ENCODE measurements at regions not wholly inside any gene's neighbourhood (a gene's known extent, or its start where the extent isn't known, plus 50 kb on each side); places are given as distances from the start of the nearest gene placed in this dataset.

DNA sequence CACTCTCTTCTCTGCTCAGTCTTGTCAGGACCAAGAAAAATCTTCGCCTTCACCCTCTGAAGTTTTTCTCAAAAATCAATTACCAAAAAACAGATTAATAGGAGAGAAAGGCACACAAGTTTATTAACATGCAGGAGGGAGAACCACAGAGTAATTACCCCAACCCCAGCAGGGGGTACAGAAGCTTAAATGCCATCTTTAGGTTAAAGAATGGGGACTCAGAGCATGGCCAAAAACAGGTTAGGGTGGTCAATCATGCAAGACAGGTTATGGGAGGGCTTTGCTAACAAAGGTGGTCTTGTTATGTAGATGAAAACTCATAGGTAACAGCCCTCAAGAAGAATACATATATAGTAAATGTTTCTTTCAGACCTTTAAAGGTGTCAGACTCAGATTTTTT, 100.5 kb upstream of the BTN3A2 start:
- TF ChIP-seq, protein P1, sequence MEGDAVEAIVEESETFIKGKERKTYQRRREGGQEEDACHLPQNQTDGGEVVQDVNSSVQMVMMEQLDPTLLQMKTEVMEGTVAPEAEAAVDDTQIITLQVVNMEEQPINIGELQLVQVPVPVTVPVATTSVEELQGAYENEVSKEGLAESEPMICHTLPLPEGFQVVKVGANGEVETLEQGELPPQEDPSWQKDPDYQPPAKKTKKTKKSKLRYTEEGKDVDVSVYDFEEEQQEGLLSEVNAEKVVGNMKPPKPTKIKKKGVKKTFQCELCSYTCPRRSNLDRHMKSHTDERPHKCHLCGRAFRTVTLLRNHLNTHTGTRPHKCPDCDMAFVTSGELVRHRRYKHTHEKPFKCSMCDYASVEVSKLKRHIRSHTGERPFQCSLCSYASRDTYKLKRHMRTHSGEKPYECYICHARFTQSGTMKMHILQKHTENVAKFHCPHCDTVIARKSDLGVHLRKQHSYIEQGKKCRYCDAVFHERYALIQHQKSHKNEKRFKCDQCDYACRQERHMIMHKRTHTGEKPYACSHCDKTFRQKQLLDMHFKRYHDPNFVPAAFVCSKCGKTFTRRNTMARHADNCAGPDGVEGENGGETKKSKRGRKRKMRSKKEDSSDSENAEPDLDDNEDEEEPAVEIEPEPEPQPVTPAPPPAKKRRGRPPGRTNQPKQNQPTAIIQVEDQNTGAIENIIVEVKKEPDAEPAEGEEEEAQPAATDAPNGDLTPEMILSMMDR (IDR thresholded peaks at IDR 0.05; ENCODE audit: borderline replicate concordance, extremely low read depth, low read length, poor library complexity, severe bottlenecking): no peak
- TF ChIP-seq EZH2 (IDR thresholded peaks at IDR 0.05; ENCODE audit: borderline replicate concordance, low read depth, low read length, severe bottlenecking): no peak
- Histone ChIP-seq H3K27me3 (ENCODE audit: insufficient read depth, low read length, poor library complexity) (no peaks in the 10 kb centered on the region), H3K79me2 (ENCODE audit: insufficient read depth, low read length) (peaks cover 3% of the 10 kb centered on the region; the same call in 1 of the 2 replicates), H3K27ac (ENCODE audit: low read length) (no peak overlapping the region), H3K4me3 (ENCODE audit: low read depth in 1 of 2, low read length in 2 of 2) (no peak overlapping the region), H3K4me2 (ENCODE audit: insufficient read depth, low read length) (no peak overlapping the region), H3K9me3 (ENCODE audit: insufficient read depth, low read length, severe bottlenecking) (no peaks in the 10 kb centered on the region), H2AFZ (ENCODE audit: low read depth, low read length) (peak overlapping the region; percentile 25; the same call in 1 of the 2 replicates), H3K9ac (ENCODE audit: low read depth, low read length) (no peak overlapping the region), H3K4me1 (ENCODE audit: insufficient read depth, low read length) (peaks cover 11% of the 10 kb centered on the region), H3K36me3 (ENCODE audit: insufficient read depth, low read length) (no peaks in the 10 kb centered on the region), H4K20me1 (ENCODE audit: insufficient read depth, low read length) (no peaks in the 10 kb centered on the region)
- ATAC-seq (ENCODE audit: insufficient read depth, low read depth) (no peak), DNase-seq (no peak)

DNA sequence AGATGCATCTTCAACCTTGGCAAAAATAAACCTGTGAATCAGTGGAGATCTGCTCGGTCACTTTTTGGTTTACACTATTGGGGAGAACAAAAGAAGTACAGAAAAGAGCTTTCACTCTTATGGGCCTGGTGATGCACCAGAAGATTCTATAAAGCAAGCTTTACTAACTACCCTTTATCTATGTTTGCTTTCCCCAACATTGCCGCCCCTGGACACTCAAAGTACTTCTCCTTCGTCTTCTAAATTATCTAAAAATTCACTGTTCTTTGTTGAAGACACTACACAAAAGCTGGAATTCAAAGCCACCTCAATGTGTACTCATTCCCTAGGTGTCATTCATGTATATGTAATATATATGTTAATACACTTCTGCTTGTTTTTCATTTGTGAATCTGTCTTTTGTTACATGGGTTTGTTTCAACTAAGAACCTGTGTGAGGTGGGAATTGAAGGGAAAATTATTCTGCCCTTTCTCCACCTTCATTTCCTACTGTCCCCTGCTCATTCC, 97.9 kb upstream of the BTN3A2 start:
- Histone ChIP-seq H3K4me1 (ENCODE audit: insufficient read depth, low read length) (peaks cover 19% of the 10 kb centered on the region), H3K9ac (ENCODE audit: low read depth, low read length) (no peak overlapping the region), H3K4me3 (ENCODE audit: low read depth in 1 of 2, low read length in 2 of 2) (no peak overlapping the region), H3K36me3 (ENCODE audit: insufficient read depth, low read length) (peaks cover 4% of the 10 kb centered on the region; the same call in 1 of the 2 replicates), H2AFZ (ENCODE audit: low read depth, low read length) (no peak overlapping the region), H3K9me3 (ENCODE audit: insufficient read depth, low read length, severe bottlenecking) (no peaks in the 10 kb centered on the region), H4K20me1 (ENCODE audit: insufficient read depth, low read length) (peaks cover 4% of the 10 kb centered on the region), H3K79me2 (ENCODE audit: insufficient read depth, low read length) (peaks cover 25% of the 10 kb centered on the region), H3K27ac (ENCODE audit: low read length) (0 out of 2 replicates have a peak overlapping the region, but pooled peaks have one; percentile 7), H3K4me2 (ENCODE audit: insufficient read depth, low read length) (no peak overlapping the region), H3K27me3 (ENCODE audit: insufficient read depth, low read length, poor library complexity) (no peaks in the 10 kb centered on the region)
- ATAC-seq (ENCODE audit: insufficient read depth, low read depth) (no peak), DNase-seq (no peak)
- no peak for TF ChIP-seq EZH2 (IDR thresholded peaks at IDR 0.05; ENCODE audit: borderline replicate concordance, low read depth, low read length, severe bottlenecking)
- TF ChIP-seq, protein P1 (IDR thresholded peaks at IDR 0.05; ENCODE audit: borderline replicate concordance, extremely low read depth, low read length, poor library complexity, severe bottlenecking): no peak

DNA sequence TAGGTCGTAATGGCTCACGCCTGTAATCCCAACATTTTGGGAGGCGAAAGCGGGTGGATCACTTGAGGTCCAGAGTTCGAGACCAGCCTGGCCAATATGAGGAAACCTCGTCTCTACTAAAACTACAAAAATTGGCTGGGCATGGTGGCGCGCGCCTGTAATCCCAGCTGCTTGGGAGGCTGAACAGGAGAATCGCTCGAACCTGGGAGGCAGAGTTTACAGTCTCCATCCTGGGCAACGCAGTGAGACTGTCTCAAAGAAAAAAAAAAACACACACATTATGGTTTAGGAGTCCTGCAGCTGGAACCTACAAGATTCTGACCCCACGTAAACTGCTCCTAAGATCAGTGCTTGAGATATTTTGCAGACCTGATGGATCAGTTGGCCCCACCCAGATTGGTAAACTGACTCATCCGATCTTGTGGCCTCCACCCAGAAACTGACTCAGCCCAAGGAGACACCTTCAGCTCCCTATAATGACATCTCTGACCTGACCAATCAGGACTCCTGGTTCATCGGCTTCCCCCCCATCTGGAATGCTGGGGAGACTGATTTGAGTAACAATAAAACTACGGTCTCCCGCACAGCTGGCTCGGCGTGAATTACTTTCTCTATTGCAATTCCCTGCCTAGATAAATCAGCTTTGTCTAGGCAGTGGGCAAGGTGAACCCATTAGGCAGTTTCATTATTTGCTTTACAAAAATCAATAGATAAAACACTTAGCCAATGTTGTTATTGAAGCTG, 96.2 kb upstream of the BTN3A2 start:
- peaks cover 34% of the 10 kb centered on the region for H3K79me2 ChIP-seq (ENCODE audit: insufficient read depth, low read length)
- no peak for TF ChIP-seq EZH2 (IDR thresholded peaks at IDR 0.05; ENCODE audit: borderline replicate concordance, low read depth, low read length, severe bottlenecking)
- TF ChIP-seq, protein P1 (IDR thresholded peaks at IDR 0.05; ENCODE audit: borderline replicate concordance, extremely low read depth, low read length, poor library complexity, severe bottlenecking): no peak
- no peaks in the 10 kb centered on the region for H3K27me3 ChIP-seq (ENCODE audit: insufficient read depth, low read length, poor library complexity)
- H3K27ac ChIP-seq (ENCODE audit: low read length): peak overlapping the region; percentile 99
- H3K9me3 ChIP-seq (ENCODE audit: insufficient read depth, low read length, severe bottlenecking): no peaks in the 10 kb centered on the region
- DNase-seq (peak; percentile 56), ATAC-seq (ENCODE audit: insufficient read depth, low read depth) (no peak)
- peak overlapping the region; percentile 99 for H3K9ac ChIP-seq (ENCODE audit: low read depth, low read length)
- H3K4me1 ChIP-seq (ENCODE audit: insufficient read depth, low read length): peaks cover 19% of the 10 kb centered on the region
- H3K4me3 ChIP-seq (ENCODE audit: low read depth in 1 of 2, low read length in 2 of 2): peak overlapping the region; percentile 83; a peak in 1 of 4 replicates
- peak overlapping the region; percentile 74 for H3K4me2 ChIP-seq (ENCODE audit: insufficient read depth, low read length)
- peaks cover 4% of the 10 kb centered on the region for H4K20me1 ChIP-seq (ENCODE audit: insufficient read depth, low read length)
- no peak overlapping the region for H2AFZ ChIP-seq (ENCODE audit: low read depth, low read length)
- H3K36me3 ChIP-seq (ENCODE audit: insufficient read depth, low read length): peaks cover 4% of the 10 kb centered on the region; the same call in 1 of the 2 replicates
